Progenitor cell of endocrine pancreas (in vitro differentiated cells): ENCODE measurements at regions not wholly inside any gene's neighbourhood (a gene's known extent, or its start where the extent isn't known, plus 50 kb on each side); places are given as distances from the start of the nearest gene placed in this dataset.

Source experiments
- DNase-seq: peaks from one replicate; pipeline ENCODE4 v3.0.0; 2021; ENCODE audit warnings: low spot score; ENCODE audit not compliant: unreplicated experiment
- H3K27ac Mint-ChIP-seq: 2 replicates; pipeline ENCODE4 v1.8.0; 2021; ENCODE audit warnings: mild to moderate bottlenecking, moderate library complexity, mixed read lengths
- H3K27me3 Mint-ChIP-seq: 2 replicates; pipeline ENCODE4 v1.8.0; 2021; ENCODE audit warnings: mixed read lengths
- H3K36me3 Mint-ChIP-seq: 2 replicates; pipeline ENCODE4 v1.8.0; 2022; ENCODE audit warnings: mixed read lengths; ENCODE audit not compliant: insufficient read depth
- H3K4me1 Mint-ChIP-seq: 2 replicates; pipeline ENCODE4 v1.8.0; 2021; ENCODE audit warnings: low read depth, mixed read lengths
- H3K4me3 Mint-ChIP-seq: 2 replicates; pipeline ENCODE4 v1.8.0; 2021; ENCODE audit warnings: low read depth, mild to moderate bottlenecking, moderate library complexity, mixed read lengths
- H3K9me3 Mint-ChIP-seq: 2 replicates; pipeline ENCODE4 v1.8.0; 2021; ENCODE audit warnings: low read depth, mixed read lengths
- TF ChIP-seq, protein P1 (sequence below): fragments of 200-600 bp; sonication (generic); IDR thresholded peaks from one replicate; pipeline ENCODE4 v1.5.0; 2021; ENCODE audit warnings: antibody characterized with exemption, mild to moderate bottlenecking; ENCODE audit not compliant: unreplicated experiment

DNA sequence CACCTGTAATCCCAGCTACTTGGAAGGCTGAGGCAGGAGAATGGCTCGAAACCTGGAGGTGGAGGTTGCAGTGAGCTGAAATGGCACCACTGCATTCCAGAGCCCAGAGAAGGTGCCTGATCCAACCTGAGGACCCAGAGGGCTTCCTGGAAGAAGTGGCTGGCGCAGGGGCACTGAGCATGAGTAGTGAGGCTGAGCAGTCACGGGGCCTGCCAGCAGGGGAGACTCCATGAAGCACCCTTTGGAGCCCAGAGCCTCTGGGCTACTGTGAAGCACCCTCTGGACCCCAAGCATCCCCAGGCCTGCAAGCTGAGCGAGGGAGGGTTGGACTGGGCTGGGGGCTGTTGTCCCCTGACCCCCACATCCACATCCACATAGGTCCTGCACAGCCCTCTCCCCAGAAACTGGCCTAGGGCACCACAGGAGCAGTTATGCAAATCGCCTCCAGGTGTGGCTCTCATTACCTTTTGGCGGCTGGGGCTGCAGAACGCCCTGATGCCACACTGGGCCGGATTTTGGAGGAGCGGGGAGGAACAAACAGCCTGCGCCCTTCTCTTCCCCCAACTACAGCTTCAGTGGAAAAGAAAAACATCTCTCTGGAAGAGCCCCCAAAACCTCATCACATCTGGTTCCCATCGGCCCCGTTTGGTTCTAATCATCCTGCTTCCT is 78.2 kb upstream of the TARDBP start:
- H3K36me3 Mint-ChIP-seq: no peaks in the 10 kb centered on the region
- peaks cover 2% of the 10 kb centered on the region for H3K4me1 Mint-ChIP-seq
- TF ChIP-seq, protein P1, sequence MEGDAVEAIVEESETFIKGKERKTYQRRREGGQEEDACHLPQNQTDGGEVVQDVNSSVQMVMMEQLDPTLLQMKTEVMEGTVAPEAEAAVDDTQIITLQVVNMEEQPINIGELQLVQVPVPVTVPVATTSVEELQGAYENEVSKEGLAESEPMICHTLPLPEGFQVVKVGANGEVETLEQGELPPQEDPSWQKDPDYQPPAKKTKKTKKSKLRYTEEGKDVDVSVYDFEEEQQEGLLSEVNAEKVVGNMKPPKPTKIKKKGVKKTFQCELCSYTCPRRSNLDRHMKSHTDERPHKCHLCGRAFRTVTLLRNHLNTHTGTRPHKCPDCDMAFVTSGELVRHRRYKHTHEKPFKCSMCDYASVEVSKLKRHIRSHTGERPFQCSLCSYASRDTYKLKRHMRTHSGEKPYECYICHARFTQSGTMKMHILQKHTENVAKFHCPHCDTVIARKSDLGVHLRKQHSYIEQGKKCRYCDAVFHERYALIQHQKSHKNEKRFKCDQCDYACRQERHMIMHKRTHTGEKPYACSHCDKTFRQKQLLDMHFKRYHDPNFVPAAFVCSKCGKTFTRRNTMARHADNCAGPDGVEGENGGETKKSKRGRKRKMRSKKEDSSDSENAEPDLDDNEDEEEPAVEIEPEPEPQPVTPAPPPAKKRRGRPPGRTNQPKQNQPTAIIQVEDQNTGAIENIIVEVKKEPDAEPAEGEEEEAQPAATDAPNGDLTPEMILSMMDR: no peak
- H3K9me3 Mint-ChIP-seq: no peaks in the 10 kb centered on the region
- H3K27ac Mint-ChIP-seq: no peak overlapping the region
- peaks cover 17% of the 10 kb centered on the region for H3K27me3 Mint-ChIP-seq
- no peak overlapping the region for H3K4me3 Mint-ChIP-seq
- no peak for DNase-seq

DNA sequence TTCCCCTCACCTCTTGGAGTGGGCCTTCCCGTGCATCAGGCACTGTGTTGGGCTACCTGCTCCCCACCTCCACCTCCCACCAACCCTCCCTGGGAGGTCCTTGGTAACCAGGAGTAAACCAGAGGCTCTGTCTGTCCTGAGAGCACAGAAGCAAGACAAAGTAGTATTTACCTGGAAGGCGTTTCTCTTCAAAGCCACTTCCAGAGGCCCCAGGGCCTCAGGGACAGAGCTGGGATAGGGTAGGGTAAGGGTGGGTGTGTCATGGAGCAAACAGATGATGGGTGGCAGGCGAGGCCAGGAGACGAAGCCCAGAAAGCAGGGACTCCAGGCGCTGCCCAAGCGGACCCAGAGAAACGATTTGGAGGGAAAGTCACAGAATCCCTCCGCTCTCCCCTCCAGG is 77.2 kb upstream of the TARDBP start:
- Mint-ChIP-seq H3K27ac (no peak overlapping the region), H3K4me3 (no peak overlapping the region), H3K36me3 (no peaks in the 10 kb centered on the region), H3K27me3 (peaks cover 27% of the 10 kb centered on the region), H3K9me3 (no peaks in the 10 kb centered on the region), H3K4me1 (peaks cover 2% of the 10 kb centered on the region)
- DNase-seq: no peak
- TF ChIP-seq, protein P1: no peak

DNA sequence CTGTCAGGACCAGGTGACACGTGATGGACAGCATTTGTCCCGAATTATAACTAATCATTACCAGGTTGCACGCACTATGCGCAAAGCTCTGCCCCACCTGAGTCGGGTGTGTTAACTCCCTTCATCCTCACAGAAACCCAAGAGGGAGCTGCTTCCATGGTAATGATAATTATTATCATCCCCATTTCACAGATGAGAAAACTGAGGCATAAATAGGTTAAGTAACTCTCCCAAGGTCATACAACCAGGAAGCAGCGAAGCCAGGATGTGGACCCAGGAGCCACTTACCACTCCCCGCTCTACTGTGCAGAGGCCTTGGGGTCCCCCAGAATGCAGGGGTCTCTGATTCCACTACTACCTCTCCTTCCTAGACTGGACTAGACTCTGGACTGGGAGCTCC is 76.7 kb upstream of the TARDBP start:
- TF ChIP-seq, protein P1: no peak
- Mint-ChIP-seq H3K27me3 (peaks cover 30% of the 10 kb centered on the region), H3K4me3 (no peak overlapping the region), H3K4me1 (peaks cover 2% of the 10 kb centered on the region), H3K36me3 (no peaks in the 10 kb centered on the region), H3K27ac (no peak overlapping the region), H3K9me3 (no peaks in the 10 kb centered on the region)
- no peak for DNase-seq

DNA sequence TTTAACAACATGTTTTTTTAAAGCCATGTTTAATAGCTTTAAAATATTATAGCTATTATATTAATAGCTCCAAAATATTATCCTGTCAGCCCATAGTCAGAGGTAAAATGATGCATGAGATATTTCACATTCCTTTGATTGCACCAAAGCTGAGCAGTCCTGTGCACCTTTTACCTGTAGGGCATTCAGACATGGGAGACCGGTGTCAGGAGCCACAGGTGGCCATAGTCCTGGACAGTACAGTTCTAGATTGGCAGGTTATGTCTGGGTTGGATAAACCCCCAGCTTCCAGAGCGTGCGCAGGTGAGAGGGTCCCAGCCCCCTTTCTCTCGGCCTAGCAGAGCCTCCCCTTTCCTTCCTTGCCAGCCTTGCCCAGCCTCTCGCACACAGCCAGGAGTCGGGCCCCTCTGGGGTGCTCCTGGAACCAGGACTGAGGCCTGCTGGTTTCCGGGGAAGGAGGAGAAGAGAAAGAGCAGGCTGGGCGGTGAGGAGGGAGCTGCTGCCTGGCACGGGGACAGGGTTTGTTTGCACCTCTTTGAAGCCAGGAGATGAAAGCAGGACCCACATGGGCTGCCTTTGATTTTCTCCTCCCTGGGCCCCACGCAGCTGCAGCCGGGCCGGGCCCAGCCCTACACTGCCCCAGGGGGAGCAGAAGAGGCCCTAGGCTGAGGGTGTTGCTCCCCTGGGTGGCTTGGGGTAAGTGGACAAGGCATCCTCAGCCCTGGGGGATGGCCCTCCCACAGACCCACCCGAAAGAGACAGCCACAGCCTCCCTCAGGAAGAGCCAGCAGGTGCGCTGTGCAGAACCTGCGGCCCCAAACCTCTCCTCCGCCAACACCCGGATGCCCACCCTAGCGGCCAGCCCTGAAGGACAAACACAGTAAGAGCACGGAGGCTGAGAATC is 75.2 kb upstream of the TARDBP start:
- Mint-ChIP-seq H3K36me3 (no peaks in the 10 kb centered on the region), H3K27me3 (peaks cover 36% of the 10 kb centered on the region), H3K4me1 (peaks cover 3% of the 10 kb centered on the region), H3K27ac (peak overlapping the region; percentile 24), H3K4me3 (no peak overlapping the region), H3K9me3 (no peaks in the 10 kb centered on the region)
- TF ChIP-seq, protein P1: no peak
- no peak for DNase-seq

DNA sequence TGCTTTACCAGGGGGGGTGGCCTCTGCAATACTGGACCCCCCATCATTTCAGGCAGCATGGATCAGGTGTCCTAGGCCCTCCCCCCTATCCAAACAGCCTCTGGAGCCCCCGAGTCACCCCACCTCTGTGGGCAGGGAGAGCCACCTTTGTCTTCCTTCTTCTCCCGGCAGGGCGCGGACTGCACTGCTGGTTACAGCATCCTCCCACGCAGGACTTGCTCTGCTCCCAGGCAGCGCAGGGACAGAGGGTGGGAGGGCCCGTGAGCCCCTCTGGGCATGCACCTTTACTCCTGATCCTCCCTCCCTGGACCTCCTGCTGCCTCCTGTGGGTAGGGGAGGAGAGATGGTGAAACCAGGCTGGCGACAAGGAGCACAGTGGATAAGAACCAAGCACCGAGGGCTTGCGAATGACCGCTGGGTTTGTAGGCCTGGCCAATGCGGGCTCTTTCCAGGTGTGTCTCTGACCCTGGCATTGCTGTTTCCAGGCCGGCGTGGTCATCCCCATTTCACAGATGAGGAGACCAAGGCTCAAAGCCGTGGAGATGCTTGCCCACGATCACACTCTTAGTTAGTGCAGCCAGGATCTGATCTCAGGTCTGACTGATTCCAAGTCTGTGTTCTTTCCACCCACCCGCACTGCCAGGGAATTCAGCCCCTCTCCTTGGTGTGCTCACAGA is 73.6 kb upstream of the TARDBP start:
- H3K4me1 Mint-ChIP-seq: peaks cover 5% of the 10 kb centered on the region

More for the DNA sequence above, 73.6 kb upstream of the TARDBP start:
- Mint-ChIP-seq H3K4me3 (no peak overlapping the region), H3K27ac (no peak overlapping the region), H3K36me3 (no peaks in the 10 kb centered on the region), H3K27me3 (peaks cover 46% of the 10 kb centered on the region), H3K9me3 (no peaks in the 10 kb centered on the region)
- no peak for DNase-seq
- TF ChIP-seq, protein P1: no peak
